ENCODE measurements at regions not wholly inside any gene's neighbourhood (a gene's known extent, or its start where the extent isn't known, plus 50 kb on each side); places are given as distances from the start of the nearest gene placed in this dataset.
"Not testable (repeated sequence)": the region's sequence is repeated elsewhere in the genome, so short reads cannot be mapped to it uniquely, and the experiment has no call there.

DNA sequence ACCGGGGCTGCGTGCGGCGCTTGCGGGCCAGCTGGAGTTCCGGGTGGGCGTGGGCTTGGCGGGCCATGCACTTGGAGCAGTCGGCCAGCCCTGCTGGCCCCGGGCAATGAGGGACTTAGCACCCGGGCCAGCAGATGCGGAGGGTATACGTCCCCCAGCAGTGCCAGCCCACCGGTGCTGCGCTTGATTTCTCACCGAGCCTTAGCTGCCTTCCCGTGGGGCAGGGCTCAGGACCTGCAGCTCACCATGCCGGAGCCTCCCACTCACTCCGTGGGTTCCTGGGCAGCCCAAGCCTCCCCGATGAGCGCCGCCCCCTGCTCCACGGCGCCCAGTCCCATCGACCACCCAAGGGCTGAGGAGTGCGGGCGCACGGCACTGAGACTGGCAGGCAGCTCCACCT, 51.4 kb upstream of the INPP4B start:
- DNase-seq (ENCODE audit: low spot score) = not testable (repeated sequence)

DNA sequence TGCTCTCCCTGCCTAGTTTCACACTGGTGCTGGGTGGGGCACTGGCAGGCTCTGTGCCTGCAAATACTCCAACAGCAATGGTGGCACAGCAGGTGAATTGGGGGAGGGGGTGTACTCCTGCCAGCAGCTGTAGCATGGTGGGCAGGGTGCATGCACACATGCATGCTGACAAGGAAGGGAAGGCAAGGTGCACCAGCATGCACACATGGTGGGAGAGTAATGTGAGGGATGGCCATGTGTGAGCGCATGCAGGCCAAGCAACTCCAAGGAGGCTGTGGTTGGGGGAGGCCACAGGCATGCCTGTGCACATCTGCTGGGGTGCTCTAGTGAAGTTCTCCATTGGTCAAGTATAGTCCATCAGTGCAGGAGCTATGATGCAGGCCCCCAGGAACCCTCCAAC, 54.5 kb upstream of the INPP4B start:
- no peak for DNase-seq (ENCODE audit: low spot score)

DNA sequence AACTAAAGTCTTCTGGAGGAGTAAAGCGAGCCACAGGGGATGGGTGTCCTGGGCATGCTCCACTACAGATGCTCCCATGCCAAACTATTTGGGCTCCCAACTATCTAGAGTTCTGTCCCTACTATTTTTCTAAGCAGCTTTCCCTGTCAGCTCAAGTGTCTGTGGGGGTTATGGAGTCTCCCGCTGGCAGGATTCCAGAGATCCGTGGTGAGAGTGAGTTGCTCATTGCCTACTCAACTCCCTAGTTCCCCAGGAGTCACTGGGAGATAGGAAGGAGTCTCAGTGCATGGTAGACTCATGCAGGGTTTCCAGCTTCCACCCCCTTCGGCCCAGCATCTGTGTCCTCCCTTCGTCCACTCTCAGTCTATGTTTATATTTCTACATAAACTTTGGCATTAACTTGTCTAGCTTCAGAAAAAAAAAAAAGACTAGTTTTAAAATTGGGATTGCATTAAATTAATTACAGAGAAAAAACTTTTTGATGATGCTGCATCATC, 55.1 kb upstream of the INPP4B start:
- no peak for DNase-seq (ENCODE audit: low spot score)

DNA sequence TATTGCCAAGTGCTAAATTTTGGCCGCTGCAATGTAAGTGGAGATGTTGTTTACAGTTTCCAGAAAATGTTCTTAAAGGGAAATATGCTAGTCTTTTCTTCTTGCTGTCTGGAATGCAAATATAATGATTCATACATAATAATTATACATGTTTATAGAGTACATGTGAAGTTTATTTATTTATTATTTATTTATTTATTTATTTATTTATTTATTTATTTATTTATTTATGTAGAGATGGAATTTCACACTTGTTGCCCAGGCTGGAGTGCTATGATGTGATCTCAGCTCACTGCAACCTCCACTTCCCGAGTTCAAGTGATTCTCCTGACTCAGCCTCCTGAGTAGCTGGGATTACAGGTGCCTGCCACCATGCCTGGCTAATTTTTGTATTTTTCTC, 57.5 kb upstream of the INPP4B start:
- not testable (repeated sequence) for DNase-seq (ENCODE audit: low spot score)

DNA sequence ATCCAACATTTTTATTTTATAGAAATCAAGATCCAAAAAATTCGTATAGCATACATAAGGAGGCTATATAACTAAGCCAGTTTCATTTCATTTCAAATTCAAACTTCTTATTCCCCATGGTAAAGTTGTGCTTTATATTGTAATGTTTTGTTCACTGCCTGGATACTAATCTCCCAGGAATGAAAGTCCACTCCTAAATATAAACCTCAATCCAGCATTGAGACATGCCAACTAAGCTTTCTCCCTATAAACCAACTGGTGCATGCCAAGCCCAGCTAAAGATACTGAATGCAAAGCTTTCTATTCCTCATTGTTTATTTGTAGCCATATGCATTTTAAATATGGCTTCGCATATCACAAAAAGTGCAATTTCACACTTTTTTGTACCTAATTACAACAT, 63.8 kb upstream of the INPP4B start:
- no peak for DNase-seq (ENCODE audit: low spot score)

DNA sequence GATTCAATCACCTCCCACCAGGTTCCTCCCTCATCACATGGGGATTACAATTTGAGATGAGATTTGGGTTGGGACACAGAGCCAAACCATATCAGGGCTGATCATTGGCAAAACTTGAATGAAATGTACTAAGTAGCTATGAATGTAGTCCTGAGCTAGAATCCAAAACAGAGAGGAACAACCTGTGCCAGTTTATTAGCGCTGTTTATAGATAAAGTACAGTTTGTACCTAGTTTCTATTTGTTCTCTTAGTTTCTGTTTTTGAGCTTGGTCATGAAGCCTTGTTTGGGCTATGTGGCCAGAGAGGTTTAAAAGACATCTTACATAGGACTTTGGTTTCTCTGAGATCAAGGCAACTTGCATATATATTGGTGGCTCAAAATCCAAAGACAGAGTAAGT, 66.9 kb upstream of the INPP4B start:
- no peak for DNase-seq (ENCODE audit: low spot score)

DNA sequence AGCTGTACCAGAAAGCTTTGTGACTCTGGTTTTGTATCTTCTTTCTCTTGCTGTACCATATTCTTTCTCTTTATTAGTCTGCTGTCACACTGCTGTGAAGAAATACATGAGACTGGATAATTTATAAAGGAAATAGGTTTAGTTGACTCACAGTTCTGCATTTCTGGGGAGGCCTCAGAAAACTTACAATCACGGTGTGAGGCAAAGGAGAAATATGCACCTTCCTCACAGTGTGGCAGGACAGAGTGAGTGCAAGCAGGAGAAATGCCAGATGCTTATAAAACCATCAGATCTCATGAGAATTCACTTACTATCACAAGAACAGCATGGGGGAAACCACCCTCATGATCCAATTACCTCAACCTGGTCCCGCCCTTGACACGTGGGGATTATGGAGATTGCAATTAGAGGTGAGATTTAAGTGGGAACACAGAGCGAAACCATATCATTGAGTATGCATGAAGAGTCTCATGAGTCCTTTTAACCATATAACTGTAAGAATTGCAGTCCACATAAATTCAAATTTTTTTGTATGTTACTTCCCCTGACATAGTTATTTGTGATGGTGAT, 67.4 kb upstream of the INPP4B start:
- no peak for DNase-seq (ENCODE audit: low spot score)

DNA sequence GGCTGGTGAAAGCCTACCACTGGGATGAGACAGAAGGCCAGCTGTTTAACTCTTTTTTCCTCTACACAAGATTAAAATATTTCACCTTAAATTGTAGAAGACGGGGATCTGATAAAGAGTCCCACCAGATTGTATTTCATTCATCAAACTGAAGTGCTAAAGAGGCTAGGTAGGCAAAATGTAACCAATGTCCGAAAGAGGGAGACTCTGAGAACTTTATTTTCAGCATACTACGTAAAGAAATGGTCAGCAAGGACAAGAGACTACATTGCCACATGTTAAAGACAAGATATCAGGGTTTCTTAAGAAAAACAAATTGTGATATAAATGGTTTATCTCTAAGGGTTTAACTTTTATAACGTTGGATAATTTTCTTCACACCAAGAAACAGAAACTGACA, 71.6 kb upstream of the INPP4B start:
- no peak for DNase-seq (ENCODE audit: low spot score)

DNA sequence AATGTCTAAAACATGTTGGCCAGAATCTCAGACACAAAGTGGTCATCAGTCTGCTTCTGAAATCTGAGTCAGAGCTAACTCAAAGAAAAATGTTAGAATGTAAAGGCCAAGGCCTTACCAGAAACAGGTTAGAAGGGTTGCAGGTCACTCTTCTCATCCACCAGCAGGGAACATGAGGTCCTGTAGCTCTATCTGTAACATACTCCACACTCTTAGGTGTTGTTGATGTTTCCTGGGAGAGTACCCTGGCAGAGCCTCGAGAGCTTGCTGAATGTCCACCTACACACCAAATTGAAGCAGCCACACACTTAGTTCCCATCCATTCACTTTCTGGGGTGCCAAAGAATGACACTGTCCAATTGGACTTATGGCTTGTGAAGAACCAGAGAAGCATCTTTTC, 76.6 kb upstream of the INPP4B start:
- no peak for DNase-seq (ENCODE audit: low spot score)

DNA sequence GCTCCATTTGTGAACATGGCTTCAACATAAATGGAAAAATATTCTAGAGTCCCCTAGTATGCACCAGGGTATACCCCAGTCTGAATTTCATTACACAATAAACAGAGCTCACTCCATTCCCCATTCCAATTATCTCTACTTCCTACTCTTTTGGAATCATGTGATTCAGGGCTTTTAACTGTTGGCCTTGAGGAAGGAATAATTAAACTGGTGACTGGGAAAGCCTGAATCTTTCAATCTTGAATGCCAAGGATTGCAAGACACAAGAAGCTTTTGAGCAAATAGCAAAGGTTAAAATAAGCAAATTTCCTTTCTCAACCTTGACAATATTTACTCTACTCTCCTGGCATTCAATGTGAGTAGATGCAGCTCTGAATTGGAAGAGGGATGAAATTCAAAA, 77.5 kb upstream of the INPP4B start:
- DNase-seq (ENCODE audit: low spot score) = no peak

DNA sequence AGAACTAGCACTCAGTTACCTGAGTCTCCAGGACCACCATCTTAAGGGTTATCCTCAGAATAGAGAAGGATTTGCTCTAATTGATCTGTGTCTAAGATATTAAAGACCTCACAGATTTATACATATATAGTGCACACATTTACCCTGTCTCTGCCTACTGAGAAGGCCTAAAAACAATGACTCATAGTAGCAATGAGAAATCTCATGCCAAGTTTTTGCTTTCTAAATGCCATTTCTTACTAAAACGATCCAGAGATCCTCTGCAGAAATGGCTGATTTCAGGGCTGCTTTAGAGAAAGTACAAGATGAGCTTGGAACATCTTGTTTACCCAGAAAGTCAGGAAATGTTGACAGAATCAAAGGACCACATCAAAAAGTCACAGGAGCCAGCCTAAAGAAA, 79.1 kb upstream of the INPP4B start:
- no peak for DNase-seq (ENCODE audit: low spot score)

DNA sequence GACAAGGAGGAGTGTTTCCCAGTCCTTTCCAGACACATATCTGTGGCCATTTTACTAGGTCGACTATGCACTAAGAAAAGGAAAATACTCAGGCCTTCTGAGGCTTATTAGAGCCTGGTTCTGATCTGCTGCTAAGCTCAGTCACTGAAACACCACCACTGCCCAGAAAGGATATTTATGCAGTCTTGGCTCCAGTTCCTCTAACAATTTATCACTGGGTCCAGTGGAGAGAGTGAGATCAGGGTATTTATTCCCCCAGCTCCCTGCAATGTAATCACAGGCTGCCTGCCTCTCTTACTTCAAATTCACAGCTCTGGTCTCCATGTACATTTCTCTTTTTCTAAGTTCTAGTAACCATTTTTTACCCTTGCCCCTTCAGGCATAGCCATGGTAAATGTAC, 81.6 kb upstream of the INPP4B start:
- DNase-seq (ENCODE audit: low spot score) = no peak

DNA sequence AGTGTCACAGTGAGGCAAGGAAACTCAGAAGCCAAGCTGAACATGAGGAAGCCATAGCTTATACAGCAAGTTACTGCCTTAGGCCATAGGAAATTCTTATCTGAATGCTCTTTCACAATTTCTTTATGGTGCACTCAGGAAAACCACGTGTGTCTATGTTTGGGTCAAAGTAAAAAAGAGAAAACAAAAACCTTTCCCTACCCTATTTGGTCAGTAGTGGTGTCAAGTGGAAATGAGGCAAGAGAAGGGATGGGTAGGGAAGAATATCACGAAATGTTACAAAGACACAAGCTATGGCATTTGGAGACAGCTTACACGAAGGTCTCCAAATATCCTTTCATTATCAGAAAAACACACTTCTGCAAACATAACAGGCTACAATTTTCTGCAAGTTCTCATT, 83.4 kb upstream of the INPP4B start:
- DNase-seq (ENCODE audit: low spot score) = no peak

DNA sequence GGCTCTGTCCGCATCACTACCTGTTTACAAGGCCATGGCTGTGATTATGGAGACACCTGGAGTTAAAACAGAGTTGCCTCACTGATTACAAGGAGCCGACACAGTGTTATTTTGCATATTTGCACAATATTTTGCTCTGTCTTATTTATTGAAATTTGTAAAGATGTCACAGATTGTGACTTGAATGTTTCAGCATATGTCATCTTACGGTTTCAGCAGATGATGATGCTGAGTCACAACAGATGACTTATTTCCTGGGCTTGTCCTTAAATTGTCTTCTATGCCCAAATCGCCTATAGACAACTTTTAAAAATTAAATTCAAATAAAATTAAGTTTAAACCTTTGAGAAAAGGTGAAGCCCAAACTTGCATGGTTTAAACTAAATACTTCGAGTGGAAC, 87.1 kb upstream of the INPP4B start:
- DNase-seq (ENCODE audit: low spot score) = no peak

DNA sequence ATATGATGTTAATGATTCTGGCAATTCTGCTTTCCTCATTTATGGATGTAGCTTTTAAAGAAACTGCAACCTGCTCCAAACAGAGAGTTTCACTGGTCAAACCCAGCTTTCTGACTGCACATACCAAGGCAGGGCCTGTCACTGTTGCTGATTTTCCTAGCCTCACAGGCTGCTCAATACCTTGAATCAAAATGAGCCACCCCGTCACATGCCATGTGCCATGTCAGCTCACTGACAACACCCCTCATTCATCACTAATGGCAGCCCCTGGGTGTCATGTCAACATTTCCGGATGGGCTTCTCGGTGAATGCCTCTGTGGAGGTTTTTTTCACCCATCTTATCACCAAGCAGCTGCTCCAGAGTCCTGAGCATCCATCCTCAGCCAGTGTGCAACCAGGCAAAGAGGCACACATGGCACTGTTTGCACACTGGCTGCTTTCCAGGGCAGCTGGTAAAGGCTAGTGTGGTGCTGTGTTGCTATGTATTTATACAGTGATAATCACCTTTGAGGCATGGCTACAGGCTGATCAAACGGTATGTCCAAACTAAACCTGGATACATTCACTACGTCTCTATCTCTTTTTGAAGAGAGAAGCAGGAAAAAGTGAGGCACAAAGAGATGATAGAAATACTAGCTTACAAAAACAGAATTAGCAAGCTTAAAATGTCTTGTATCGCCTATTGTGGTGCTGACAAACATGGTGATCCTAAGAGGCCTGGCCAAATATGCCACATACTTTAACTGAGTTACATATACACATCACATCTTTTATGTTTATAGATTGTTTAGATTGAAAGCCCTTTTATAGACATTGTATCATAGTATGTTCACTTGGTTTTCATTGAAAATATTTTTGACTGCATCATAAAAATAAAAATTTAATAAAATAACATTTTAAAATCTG, 94.6 kb upstream of the INPP4B start:
- no peak for DNase-seq (ENCODE audit: low spot score)

DNA sequence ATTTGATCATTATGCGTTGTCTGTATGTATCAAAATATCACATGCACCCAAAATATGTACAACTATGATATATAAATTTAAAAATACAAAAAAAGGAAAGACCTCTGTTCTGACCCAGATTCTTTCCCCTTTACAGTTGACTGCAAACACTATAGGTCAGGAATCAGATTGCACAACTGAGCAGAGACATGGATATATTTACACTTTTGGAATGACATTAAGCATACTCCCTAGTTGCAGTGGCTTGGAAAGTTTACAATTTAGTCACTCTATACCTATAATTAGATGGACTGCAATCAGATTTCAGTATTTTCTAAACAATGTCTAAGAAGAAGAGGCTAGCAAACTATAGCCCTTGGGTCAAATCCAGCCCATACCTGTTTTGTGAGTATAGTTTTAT, 98.5 kb upstream of the INPP4B start:
- no peak for DNase-seq (ENCODE audit: low spot score)

DNA sequence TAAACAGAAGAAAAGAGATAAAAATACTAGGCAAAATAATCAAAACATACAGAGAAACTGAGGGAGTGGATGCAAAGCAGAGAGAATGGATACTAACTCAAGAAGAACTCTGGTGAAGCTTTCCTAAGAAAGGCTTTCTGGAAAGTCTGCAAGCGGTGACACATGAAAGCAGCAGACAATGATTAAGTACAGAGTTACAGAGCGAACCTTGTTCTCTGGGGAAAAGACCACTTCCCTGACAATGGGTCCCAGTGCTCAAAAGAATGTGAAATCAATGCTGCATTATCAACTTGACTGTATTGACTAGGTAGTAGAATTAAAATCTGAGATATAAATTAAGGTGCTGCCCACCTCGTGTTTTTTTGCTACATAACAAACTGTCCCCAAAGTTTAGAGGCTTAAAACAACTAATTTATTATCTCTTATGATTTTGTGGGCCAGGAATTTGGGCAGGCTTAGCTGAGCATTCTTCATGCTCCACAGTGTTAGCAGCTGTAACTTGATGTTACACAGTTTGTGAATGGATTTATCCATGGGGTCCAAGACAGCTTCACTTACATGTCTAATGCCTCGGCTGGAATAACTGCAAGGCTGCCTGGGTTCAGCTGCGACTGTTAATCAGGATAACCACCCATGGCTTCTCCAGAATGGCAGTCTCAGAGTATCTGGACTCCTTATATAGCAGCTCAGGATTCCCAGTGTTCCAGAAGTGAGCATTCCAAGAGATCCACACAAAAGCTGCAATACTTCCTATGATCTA, 106.9 kb upstream of the INPP4B start:
- DNase-seq (ENCODE audit: low spot score) = no peak

DNA sequence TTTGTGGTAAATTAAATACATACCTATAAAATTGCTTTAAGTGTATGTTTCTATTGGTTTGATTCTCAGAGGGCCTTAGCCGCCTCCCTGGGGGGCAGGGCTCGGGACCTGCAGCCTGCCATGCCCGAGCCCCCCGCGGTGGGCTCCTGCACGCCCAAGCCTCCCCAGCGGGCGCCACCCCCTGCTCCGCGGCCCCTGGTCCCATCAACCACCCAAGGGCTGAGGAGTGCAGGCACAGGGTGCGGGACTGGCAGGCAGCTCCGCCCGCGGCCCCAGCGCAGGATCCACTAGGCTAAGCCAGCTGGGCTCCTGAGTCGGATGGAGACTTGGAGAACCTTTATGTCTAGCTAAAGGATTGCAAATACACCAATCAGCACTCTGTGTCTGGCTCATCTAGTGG, 108.3 kb upstream of the INPP4B start:
- DNase-seq (ENCODE audit: low spot score) = no peak

DNA sequence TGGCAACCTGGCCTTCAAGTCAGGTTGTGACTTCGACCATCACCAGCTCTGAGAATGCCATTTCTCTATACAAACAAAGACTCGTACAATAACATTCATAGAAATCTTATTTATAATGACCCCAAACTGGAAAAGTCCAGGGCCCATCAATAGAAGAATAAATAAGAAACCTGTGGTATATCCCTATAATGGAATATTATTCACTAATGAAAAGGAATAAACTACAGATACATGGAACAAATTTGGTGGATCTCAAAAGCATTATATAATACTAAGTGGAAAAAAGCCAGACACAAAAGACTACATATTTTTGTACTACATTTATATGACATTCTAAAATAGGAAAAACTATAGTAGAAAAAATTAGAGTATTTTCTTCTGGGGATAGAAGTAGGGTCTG, 109.4 kb upstream of the INPP4B start:
- DNase-seq (ENCODE audit: low spot score) = no peak

DNA sequence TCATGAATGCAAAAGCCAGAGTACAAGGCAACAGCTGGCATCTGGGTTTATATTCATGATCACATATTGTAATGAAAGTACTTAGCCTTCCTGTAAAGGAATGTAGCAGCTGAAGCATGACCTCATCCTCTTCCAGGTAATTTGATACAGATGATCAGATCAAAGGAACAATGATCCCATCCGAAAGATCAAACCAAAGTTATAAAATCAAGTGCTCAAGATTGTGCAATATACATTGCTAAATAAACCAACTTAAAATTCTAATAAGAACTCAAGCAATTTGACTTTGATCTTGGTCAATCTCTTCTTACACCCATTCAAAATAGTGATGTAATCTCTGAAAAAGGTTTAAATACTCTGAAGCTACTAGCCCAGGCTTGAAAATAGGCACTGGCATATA, 113.1 kb upstream of the INPP4B start:
- DNase-seq (ENCODE audit: low spot score) = no peak

DNA sequence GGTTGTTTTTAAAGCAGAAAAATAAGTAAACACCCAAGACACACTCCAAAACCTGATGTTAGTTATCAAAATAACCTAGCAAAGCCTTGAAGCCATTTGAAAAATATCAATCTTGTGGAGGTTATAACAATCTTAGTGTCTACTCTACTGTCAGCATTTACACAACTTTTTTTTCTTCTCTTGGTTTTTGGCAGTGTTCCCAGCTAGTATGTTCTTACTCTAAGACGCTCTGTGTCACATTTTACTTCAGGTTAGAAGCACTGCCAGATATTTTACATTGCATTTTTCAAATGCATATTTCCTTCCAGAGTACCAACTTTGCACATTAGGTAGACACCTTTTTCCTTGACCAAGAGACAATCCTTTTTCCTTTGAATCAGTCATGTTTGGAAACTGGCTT, 114.0 kb upstream of the INPP4B start:
- DNase-seq (ENCODE audit: low spot score) = no peak

DNA sequence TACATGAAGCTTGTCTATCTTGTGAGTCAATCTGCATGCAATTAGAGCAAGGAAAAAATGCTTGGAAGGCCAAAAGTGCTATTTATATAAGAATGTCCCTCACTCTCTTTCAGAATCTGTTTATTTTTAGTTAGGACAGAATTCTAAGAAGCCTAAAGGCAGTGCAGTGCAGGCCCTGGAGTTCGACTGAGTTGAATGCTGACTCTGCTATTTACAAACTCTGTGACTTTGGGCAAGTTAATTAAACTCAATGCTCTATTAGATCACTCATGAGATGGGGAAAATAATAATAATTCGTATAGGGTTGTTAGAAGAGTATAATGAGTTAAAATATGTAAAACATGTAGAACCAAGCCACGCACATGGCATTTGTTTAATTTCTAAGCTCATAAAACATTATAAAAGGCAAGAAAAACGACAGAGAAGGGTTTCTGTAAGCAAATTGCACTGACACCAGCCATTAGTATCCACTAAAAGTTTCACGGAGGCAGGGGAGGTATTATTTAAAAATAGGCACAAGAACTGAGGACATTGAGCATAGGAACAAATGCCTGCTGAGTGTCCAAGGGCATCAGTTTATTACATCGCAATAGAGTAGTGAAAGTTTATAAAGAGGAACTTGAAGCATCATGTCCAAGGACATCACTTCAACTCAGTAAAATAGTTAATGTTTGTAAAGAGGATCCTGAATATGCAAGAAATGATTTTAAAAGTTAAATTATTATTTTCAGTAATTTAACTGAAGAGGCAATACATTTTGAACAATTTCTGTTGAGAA, 115.0 kb upstream of the INPP4B start:
- DNase-seq (ENCODE audit: low spot score) = no peak

All from COLO829 (cell line).